ENCODE measurements at regions not wholly inside any gene's neighbourhood (a gene's known extent, or its start where the extent isn't known, plus 50 kb on each side); places are given as distances from the start of the nearest gene placed in this dataset.

DNA sequence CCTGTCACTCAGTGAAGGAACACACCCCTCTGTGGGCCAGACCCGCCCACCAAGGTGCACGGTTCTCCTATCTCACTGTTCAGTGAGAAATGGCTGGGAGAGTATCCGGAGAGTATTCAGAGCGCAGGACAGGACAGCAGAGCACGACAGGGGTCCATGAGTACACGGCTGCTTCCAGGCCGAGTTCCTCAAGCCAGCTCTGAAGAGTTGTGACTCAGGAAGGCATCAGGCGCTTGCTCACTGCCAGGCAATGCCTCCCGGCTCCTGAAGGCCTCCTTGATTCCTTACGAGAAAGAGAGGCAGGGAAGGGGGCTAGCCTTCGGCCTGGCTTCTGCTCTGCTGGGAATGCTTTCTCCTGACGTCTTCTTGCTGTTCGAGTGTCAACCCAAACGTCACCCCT, 132.1 kb upstream of the PPP1R26 start:
- 60 to 65% methylated on average over 14 of the region's 14 CpGs for WGBS, 2 donors
- H3K4me3 ChIP-seq, result no peak overlapping the region

DNA sequence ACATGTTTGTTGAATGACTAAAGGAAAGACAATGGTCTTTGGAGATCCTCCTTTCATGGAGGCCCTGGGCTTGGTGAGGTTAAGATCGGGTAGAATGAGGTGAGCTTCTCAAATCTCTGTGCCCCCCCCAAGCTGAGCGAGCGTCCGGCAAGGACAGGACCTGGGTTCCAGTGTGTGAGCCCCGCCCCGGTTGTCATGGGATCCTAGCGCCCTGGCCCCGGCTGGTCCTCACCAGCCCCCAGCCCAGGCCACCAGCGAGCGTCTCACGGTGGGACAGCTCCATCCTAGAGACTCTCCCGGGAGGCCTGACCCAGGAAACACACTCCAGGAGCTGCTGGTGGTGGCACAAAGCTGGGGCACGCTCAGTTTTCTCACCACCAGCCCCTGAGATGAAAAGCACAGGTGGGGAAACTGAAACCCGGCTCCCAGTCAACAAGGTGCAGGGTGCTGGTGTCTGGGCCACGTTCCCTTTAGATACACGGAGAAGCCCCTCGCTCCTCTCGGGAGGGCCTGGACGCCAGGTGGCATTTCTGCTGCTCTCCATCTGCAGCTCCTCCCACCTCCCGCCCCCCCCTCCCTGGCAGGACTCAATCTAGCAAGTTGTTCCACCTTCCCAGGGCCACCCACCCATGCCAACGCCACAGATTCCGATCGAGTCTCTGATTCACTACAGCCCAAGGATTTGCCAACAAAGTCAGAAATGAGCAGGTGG, 131.3 kb upstream of the PPP1R26 start:
- DNase-seq (no peak), ATAC-seq (no peak)
- intact Hi-C loops (cut with DNase I), result loop anchor here in 1 of 10 donors (10.0 kb wide), 1 partner anchor 653 kb away; no protein-coding TSS in a partner anchor
- Histone ChIP-seq H3K27me3 (peaks cover 7 to 90% (median 62%) of the 10 kb centered on the region in 7 donors), H3K4me3 (no peak overlapping the region), H3K27ac (no peak overlapping the region), H3K4me1 (peaks cover 0 to 4% (median 0%) of the 10 kb centered on the region in 9 donors), H3K36me3 (no peaks in the 10 kb centered on the region), H3K9me3 (no peaks in the 10 kb centered on the region)
- 83% methylated on average over 23 of the region's 23 CpGs for WGBS, 2 donors
- TF ChIP-seq, protein P1, sequence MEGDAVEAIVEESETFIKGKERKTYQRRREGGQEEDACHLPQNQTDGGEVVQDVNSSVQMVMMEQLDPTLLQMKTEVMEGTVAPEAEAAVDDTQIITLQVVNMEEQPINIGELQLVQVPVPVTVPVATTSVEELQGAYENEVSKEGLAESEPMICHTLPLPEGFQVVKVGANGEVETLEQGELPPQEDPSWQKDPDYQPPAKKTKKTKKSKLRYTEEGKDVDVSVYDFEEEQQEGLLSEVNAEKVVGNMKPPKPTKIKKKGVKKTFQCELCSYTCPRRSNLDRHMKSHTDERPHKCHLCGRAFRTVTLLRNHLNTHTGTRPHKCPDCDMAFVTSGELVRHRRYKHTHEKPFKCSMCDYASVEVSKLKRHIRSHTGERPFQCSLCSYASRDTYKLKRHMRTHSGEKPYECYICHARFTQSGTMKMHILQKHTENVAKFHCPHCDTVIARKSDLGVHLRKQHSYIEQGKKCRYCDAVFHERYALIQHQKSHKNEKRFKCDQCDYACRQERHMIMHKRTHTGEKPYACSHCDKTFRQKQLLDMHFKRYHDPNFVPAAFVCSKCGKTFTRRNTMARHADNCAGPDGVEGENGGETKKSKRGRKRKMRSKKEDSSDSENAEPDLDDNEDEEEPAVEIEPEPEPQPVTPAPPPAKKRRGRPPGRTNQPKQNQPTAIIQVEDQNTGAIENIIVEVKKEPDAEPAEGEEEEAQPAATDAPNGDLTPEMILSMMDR (IDR thresholded peaks at IDR 0.05), result no peak

More for the DNA sequence above, 132.1 kb upstream of the PPP1R26 start:
- intact Hi-C loops (cut with DNase I), result loop anchor here in 1 of 10 donors (10.0 kb wide), 1 partner anchor 653 kb away; no protein-coding TSS in a partner anchor
- Histone ChIP-seq H3K9me3 (no peaks in the 10 kb centered on the region), H3K36me3 (no peaks in the 10 kb centered on the region), H3K27me3 (peaks cover 11 to 94% (median 69%) of the 10 kb centered on the region in 7 donors), H3K27ac (no peak overlapping the region), H3K4me1 (peaks cover 0 to 4% (median 0%) of the 10 kb centered on the region in 9 donors)
- ATAC-seq, result no peak
- no peak for DNase-seq
- TF ChIP-seq, protein P1 (IDR thresholded peaks at IDR 0.05), result no peak

DNA sequence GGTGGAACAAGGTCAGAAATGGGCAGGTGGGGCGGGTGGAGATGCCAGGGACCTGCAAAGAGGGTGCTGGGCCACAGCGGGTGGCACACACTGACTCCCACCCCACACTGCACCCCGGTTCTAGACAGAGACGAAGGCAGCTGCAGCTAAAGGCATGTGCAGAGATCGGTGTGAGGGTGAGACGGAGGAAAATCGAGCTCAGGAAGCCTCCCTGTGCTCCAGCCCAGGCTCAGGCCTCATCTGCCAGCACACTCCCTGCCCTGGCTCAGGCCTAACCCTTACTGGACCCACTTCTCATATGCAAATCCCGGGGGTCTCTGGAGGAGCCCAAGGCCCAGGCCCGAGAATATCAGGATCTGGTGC, 130.8 kb upstream of the PPP1R26 start:
- DNase-seq, result no peak
- WGBS, 2 donors, result 74 to 82% methylated on average over 9 of the region's 9 CpGs
- no peaks in the 10 kb centered on the region for H3K36me3 ChIP-seq
- no peaks in the 10 kb centered on the region for H3K9me3 ChIP-seq
- H3K27ac ChIP-seq, result no peak overlapping the region
- H3K27me3 ChIP-seq, result peaks cover 2 to 89% (median 61%) of the 10 kb centered on the region in 7 donors
- H3K4me3 ChIP-seq, result no peak overlapping the region
- peaks cover 0 to 3% (median 0%) of the 10 kb centered on the region in 9 donors for H3K4me1 ChIP-seq
- intact Hi-C loops (cut with DNase I), result loop anchor here in 1 of 10 donors (10.0 kb wide), 1 partner anchor 654 kb away; no protein-coding TSS in a partner anchor
- TF ChIP-seq, protein P1 (IDR thresholded peaks at IDR 0.05), result no peak
- ATAC-seq, result no peak

DNA sequence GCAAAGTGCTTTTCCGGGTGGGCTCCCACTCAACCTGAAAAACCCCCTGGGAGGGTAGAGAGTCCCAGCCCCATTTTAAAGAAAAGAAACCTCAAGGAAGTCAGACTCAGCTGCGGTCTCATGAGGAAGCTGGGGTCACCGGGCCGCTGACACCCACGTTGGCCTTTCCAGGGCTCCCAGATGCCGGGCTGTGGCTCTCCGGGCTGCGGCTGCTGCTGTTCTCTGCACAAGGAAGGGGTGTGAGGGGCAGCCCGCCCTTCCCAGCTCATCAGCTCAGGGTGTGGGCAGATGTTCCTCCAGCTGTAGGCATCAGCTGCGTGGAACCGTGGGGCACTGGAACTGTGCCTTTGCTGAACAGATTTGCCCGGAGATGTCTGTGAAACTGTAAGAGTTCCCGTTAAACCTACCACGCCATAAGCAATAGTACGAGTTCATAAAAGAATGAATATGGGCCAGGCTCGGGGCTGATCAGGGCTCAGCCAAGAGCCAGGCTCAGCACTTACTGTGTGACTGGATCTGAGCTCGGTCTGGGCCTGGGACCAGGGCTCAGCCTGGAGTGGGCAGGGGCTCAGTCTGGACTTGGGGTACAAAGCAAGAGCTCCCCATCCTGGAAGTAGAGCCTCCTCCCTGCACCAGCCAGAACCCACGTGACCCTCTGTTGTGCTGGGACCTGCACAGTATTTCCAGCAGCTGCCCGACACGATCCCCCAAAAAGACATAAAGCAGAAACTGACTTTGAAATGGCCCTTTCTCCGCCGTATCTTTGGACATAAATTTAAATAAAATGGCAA, 130.2 kb upstream of the PPP1R26 start:
- ATAC-seq (no peak), DNase-seq (no peak)
- Histone ChIP-seq H3K27me3 (peaks cover 0 to 88% (median 55%) of the 10 kb centered on the region in 7 donors), H3K36me3 (no peaks in the 10 kb centered on the region), H3K4me3 (no peak overlapping the region), H3K27ac (no peak overlapping the region), H3K9me3 (no peaks in the 10 kb centered on the region), H3K4me1 (no peaks in the 10 kb centered on the region)
- 70 to 76% methylated on average over 22 of the region's 22 CpGs for WGBS, 2 donors
- TF ChIP-seq, protein P1 (IDR thresholded peaks at IDR 0.05), result no peak
- intact Hi-C loops (cut with DNase I), result loop anchor here in 1 of 10 donors (10.0 kb wide), 1 partner anchor 655 kb away; no protein-coding TSS in a partner anchor

Measured in heart right ventricle (tissue), 16 donors.